GM12864 (cell line): ENCODE measurements at regions not wholly inside any gene's neighbourhood (a gene's known extent, or its start where the extent isn't known, plus 50 kb on each side); places are given as distances from the start of the nearest gene placed in this dataset.
A peak's percentile ranks its signal among the peaks of the same experiment; 100 is the strongest.

ENCODE experiments used
- DNase-seq: peaks from one replicate; pipeline ENCODE4 v3.0.0-alpha.2; 2011; ENCODE audit warnings: low read depth
- H3K4me3 ChIP-seq: 2 replicates; pipeline ENCODE4 v1.5.1; 2011; ENCODE audit warnings: mild to moderate bottlenecking, low read depth, low read length, control low read depth
- CTCF ChIP-seq: IDR thresholded peaks from 2 replicates; pipeline ENCODE4 v1.5.1; 2011; ENCODE audit warnings: low read depth, mild to moderate bottlenecking, moderate library complexity, low read length, control low read depth, inconsistent platforms; ENCODE audit errors: missing control alignments

- no peak for TF ChIP-seq CTCF
- no peak for DNase-seq
- no peak overlapping the region for H3K4me3 ChIP-seq
Measured at GRCh38 chr12:115638733-115639647, 638.5 kb downstream of the MED13L start.

- TF ChIP-seq CTCF, result no peak
- no peak for DNase-seq
Measured at GRCh38 chr12:115636546-115636945, 640.9 kb downstream of the MED13L start.

GRCh38 chr12:115632308-115632707 is 645.2 kb downstream of the MED13L start:
- DNase-seq, result no peak
- H3K4me3 ChIP-seq, result no peak overlapping the region
- TF ChIP-seq CTCF, result peak; percentile 12

More at GRCh38 chr12:115636546-115636945, 640.9 kb downstream of the MED13L start:
- no peak overlapping the region for H3K4me3 ChIP-seq

GRCh38 chr12:115630136-115630535 is 647.4 kb downstream of the MED13L start:
- H3K4me3 ChIP-seq, result no peak overlapping the region
- TF ChIP-seq CTCF, result no peak
- DNase-seq, result no peak

GRCh38 chr12:115626210-115626609 is 651.3 kb downstream of the MED13L start:
- H3K4me3 ChIP-seq, result no peak overlapping the region
- DNase-seq, result no peak
- TF ChIP-seq CTCF, result no peak

- no peak for DNase-seq
- no peak for TF ChIP-seq CTCF
- H3K4me3 ChIP-seq, result no peak overlapping the region
Measured at GRCh38 chr12:115623764-115624334, 653.6 kb downstream of the MED13L start.

- no peak overlapping the region for H3K4me3 ChIP-seq
- no peak for TF ChIP-seq CTCF
- DNase-seq, result no peak
Measured at GRCh38 chr12:115623275-115623674, 654.2 kb downstream of the MED13L start.
